Right lobe of liver (tissue), 6 donors: ENCODE measurements at regions not wholly inside any gene's neighbourhood (a gene's known extent, or its start where the extent isn't known, plus 50 kb on each side); places are given as distances from the start of the nearest gene placed in this dataset.
A peak's percentile ranks its signal among the peaks of the same experiment; 100 is the strongest.

Source experiments
- ATAC-seq, 4 donors: fragments of 200-7000 bp; cut with Tn5 transposase; one replicate each; pipeline ENCODE4 v1.9.1; 2020; ENCODE audit warnings: mild to moderate bottlenecking in 4 of 4, moderate library complexity in 4 of 4
- DNase-seq, 3 donors: peaks; one replicate each; pipeline ENCODE4 v3.0.0-alpha.2; 2020
- H3K27ac ChIP-seq, 3 donors: fragments of 200-600 bp; one replicate each; pipeline ENCODE4 v1.8.0; 2022
- H3K27me3 ChIP-seq, 2 donors: fragments of 200-600 bp; one replicate each; pipeline ENCODE4 v1.8.0; 2022
- H3K36me3 ChIP-seq, 4 donors: fragments of 200-600 bp; sonication (generic) in 1 of 4; one replicate each; pipeline versions ENCODE4 v1.5.1 to v1.8.0; 2017 to 2022; ENCODE audit warnings: control low read depth in 1 of 4
- H3K4me1 ChIP-seq, 4 donors: fragments of 200-600 bp; sonication (generic) in 1 of 4; one replicate each; pipeline versions ENCODE4 v1.5.1 to v1.8.0; 2017 to 2022; ENCODE audit warnings: control low read depth in 1 of 4
- H3K4me3 ChIP-seq, 3 donors: fragments of 200-600 bp; one replicate each; pipeline ENCODE4 v1.8.0; 2022
- H3K9me3 ChIP-seq, 4 donors: fragments of 200-600 bp; sonication (generic) in 1 of 4; one replicate each; pipeline versions ENCODE4 v1.5.1 to v1.8.0; 2017 to 2022; ENCODE audit warnings: control low read depth in 1 of 4
- POLR2A ChIP-seq: fragments of 450-650 bp; IDR thresholded peaks from one replicate; pipeline ENCODE4 v1.6.1; 2017; ENCODE audit warnings: antibody characterized with exemption, mild to moderate bottlenecking
- WGBS: methylation state at CpG from one replicate; pipeline ENCODE4 v1.1.6; 2018; ENCODE audit warnings: low coverage, low lambda C conversion rate; ENCODE audit not compliant: insufficient coverage; ENCODE audit errors: missing lambda C conversion rate; 5-methylcytosine and 5-hydroxymethylcytosine counted together
- intact Hi-C, 2 donors: fragments of 100-400 bp; cut with DNase I; formaldehyde crosslinking; loops; one replicate each; pipeline versions ENCODE4 v1.11.2 to v1.14.1; 2022
- TF ChIP-seq, protein P1 (sequence below), 4 donors: fragments of 200-600 bp in 3 of 4; fragments of 450-650 bp in 1 of 4; IDR thresholded peaks; one replicate each; pipeline versions ENCODE4 v1.5.1 to v1.8.0; 2016 to 2022; ENCODE audit warnings: antibody characterized with exemption in 4 of 4, mild to moderate bottlenecking in 2 of 4
- donor health status: DM: no; HTN: yes; CAD: no.
- donor health status: DM: no; HTN: no; CAD: no.
- donor health status: DM: no; HTN: no; CAD: no.
- donor health status: DM: no; HTN: yes; CAD: no.
- donor health status: DM: no; HTN: yes; CAD: no.

DNA sequence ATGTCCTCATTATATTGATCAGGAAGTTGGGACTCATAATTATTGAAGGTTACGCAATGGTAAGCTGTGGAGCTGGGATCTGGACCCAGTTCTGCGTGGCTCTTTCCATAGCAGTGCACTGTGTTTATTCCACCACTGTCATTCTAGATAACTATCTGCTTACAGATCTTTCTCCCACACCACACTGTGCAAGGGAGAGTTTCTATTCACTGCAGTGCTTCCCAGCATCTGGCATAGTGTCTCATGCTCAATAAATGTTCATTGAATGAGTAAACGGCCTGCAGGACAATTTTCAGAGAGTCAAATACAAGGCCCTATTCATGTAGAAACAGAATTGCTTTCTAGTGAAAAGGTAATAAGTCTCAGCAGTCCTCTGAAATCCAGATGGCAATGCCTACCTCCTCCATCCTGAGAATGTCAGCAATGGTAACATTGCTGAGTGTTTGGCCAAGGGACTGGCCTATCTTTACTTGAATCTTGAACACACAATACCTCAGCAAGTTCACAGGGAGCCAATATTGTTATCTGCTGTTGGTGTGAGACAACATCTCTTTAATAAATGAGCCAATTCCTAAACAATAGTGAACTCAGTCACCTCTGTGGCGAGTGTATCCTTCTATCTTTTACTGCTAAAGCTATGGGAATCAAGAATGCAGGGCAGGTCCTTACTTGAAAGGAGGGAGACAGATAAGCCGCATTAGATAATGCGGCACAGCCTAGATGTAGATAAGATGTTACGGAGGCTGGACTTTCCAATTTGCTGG is 332.4 kb upstream of the PRICKLE1 start:
- no peak for TF ChIP-seq POLR2A
- TF ChIP-seq, protein P1, sequence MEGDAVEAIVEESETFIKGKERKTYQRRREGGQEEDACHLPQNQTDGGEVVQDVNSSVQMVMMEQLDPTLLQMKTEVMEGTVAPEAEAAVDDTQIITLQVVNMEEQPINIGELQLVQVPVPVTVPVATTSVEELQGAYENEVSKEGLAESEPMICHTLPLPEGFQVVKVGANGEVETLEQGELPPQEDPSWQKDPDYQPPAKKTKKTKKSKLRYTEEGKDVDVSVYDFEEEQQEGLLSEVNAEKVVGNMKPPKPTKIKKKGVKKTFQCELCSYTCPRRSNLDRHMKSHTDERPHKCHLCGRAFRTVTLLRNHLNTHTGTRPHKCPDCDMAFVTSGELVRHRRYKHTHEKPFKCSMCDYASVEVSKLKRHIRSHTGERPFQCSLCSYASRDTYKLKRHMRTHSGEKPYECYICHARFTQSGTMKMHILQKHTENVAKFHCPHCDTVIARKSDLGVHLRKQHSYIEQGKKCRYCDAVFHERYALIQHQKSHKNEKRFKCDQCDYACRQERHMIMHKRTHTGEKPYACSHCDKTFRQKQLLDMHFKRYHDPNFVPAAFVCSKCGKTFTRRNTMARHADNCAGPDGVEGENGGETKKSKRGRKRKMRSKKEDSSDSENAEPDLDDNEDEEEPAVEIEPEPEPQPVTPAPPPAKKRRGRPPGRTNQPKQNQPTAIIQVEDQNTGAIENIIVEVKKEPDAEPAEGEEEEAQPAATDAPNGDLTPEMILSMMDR (IDR thresholded peaks at IDR 0.05) = no peak
- DNase-seq = no peak
- H3K4me1 ChIP-seq = no peaks in the 10 kb centered on the region
- intact Hi-C loops = no loop called here
- H3K27me3 ChIP-seq = no peaks in the 10 kb centered on the region
- 28% methylated on average over 4 of the region's 7 CpGs for WGBS
- H3K27ac ChIP-seq = no peak overlapping the region
- ATAC-seq = peak in 2 of 4 donors; percentile 16 to 23
- H3K9me3 ChIP-seq = no peaks in the 10 kb centered on the region
- H3K4me3 ChIP-seq = no peak overlapping the region
- H3K36me3 ChIP-seq = no peaks in the 10 kb centered on the region

DNA sequence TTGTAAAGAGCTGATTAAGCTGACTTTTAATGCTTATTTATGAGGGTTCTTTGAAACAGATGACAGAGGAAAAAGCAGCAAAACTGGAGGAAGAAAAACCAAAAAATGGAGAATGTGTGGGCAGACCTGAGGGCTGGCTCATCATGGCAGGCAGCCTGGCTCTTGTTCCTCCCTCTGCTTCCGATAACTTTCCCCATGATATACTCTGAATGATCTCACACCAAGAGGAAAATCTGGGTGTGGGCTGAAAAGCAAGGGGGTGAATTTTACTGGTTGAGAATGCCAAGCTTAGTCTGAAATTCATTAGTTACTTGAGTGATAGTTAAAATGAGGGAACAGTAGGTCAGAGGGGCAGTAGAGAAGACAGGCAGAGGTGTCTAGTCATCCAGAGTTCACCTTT is 330.1 kb upstream of the PRICKLE1 start:
- Histone ChIP-seq H3K4me1 (no peaks in the 10 kb centered on the region), H3K27me3 (no peaks in the 10 kb centered on the region), H3K27ac (no peak overlapping the region), H3K36me3 (no peaks in the 10 kb centered on the region), H3K9me3 (no peaks in the 10 kb centered on the region), H3K4me3 (no peak overlapping the region)
- no peak for TF ChIP-seq POLR2A
- TF ChIP-seq, protein P1 (IDR thresholded peaks at IDR 0.05) = no peak
- DNase-seq = no peak
- no peak for ATAC-seq
- intact Hi-C loops = no loop called here
- WGBS = 17% methylated on average over 1 of the region's 1 CpG

DNA sequence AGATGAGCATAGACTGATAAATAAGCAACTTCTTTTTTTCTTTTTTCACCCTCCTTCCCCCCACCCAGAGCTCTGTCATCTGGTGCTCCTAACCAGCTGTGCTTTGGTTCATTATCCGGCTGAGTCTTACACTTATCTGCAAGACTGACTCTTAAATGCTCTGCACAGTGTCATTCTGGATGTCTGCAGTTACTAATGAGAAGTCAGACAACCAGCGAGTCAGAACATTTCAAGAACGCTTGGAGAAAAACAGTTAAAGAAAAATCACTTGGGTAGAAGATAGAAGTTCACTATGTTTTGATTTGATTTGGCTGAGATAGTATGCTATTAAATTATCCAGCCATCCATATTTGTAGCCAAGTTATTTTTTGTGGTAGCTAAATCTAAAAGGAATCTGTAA is 328.9 kb upstream of the PRICKLE1 start:
- H3K36me3 ChIP-seq = no peaks in the 10 kb centered on the region
- no peaks in the 10 kb centered on the region for H3K27me3 ChIP-seq
- DNase-seq = no peak
- intact Hi-C loops = no loop called here
- no peaks in the 10 kb centered on the region for H3K9me3 ChIP-seq
- H3K4me3 ChIP-seq = no peak overlapping the region
- H3K4me1 ChIP-seq = no peaks in the 10 kb centered on the region
- 56% methylated on average over 3 of the region's 3 CpGs for WGBS
- TF ChIP-seq, protein P1 (IDR thresholded peaks at IDR 0.05) = no peak
- no peak for TF ChIP-seq POLR2A
- no peak overlapping the region for H3K27ac ChIP-seq
- peak in 2 of 4 donors; percentile 35 to 42 for ATAC-seq

DNA sequence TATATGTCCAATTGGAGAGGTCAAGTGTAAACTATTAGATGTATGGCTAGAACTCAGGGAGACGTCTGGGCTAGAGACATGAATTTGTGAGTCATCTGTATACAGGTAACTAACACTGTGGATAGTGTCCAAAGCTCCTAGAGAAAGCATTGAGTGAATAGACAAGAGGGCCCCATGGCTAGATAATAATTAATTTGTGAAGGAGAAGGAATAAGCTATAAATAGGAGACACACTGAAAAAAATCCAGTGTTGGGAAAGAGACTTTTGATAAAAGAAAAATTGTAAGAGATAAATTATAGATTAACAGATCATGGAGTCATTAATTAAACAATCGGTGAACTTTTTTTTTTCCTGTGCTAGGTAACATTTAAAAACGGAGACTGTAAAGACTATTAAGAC is 326.6 kb upstream of the PRICKLE1 start:
- no peaks in the 10 kb centered on the region for H3K27me3 ChIP-seq
- no peak overlapping the region for H3K27ac ChIP-seq
- H3K36me3 ChIP-seq = no peaks in the 10 kb centered on the region
- intact Hi-C loops = no loop called here
- no peak for DNase-seq
- TF ChIP-seq, protein P1 (IDR thresholded peaks at IDR 0.05) = no peak
- no peak for TF ChIP-seq POLR2A
- H3K4me1 ChIP-seq = no peaks in the 10 kb centered on the region
- 36% methylated on average over 3 of the region's 3 CpGs for WGBS
- H3K4me3 ChIP-seq = no peak overlapping the region
- no peaks in the 10 kb centered on the region for H3K9me3 ChIP-seq
- ATAC-seq = peak in 2 of 4 donors; percentile 51 to 65
